HG03025 (cell line): ENCODE measurements at regions not wholly inside any gene's neighbourhood (a gene's known extent, or its start where the extent isn't known, plus 50 kb on each side); places are given as distances from the start of the nearest gene placed in this dataset.

Experiments used
- ATAC-seq: cut with Tn5 transposase; IDR thresholded peaks from one replicate; pipeline ENCODE4 v1.9.1; 2021; ENCODE audit warnings: mild to moderate bottlenecking, moderate library complexity; ENCODE audit not compliant: unreplicated experiment, low FRiP score

GRCh38 chr2:19527771-19528170 is 169.3 kb upstream of the OSR1 start:
- ATAC-seq = no peak

- ATAC-seq = no peak
Observed at GRCh38 chr2:19525313-19525712, 166.9 kb upstream of the OSR1 start.

- no peak for ATAC-seq
Observed at GRCh38 chr2:19519045-19519444, 160.6 kb upstream of the OSR1 start.

- no peak for ATAC-seq
Observed at GRCh38 chr2:19507137-19507536, 148.7 kb upstream of the OSR1 start.

GRCh38 chr2:19505199-19506136 is 147.0 kb upstream of the OSR1 start:
- no peak for ATAC-seq

GRCh38 chr2:19504400-19505198 is 146.2 kb upstream of the OSR1 start:
- ATAC-seq = no peak

- no peak for ATAC-seq
Observed at GRCh38 chr2:19503915-19504314, 145.5 kb upstream of the OSR1 start.

- ATAC-seq = no peak
Observed at GRCh38 chr2:19503406-19503805, 145.0 kb upstream of the OSR1 start.

GRCh38 chr2:19500126-19500525 is 141.7 kb upstream of the OSR1 start:
- no peak for ATAC-seq

GRCh38 chr2:19496646-19497045 is 138.2 kb upstream of the OSR1 start:
- ATAC-seq = no peak

GRCh38 chr2:19494241-19494640 is 135.8 kb upstream of the OSR1 start:
- ATAC-seq = no peak

- ATAC-seq = no peak
Observed at GRCh38 chr2:19491796-19492195, 133.4 kb upstream of the OSR1 start.

GRCh38 chr2:19490846-19491435 is 132.5 kb upstream of the OSR1 start:
- ATAC-seq = no peak

- peak; percentile 79 for ATAC-seq
Observed at GRCh38 chr2:19488009-19488691, 129.7 kb upstream of the OSR1 start.

- ATAC-seq = no peak
Observed at GRCh38 chr2:19484736-19485135, 126.3 kb upstream of the OSR1 start.

- no peak for ATAC-seq
Observed at GRCh38 chr2:19480673-19481072, 122.2 kb upstream of the OSR1 start.

GRCh38 chr2:19479666-19480065 is 121.2 kb upstream of the OSR1 start:
- no peak for ATAC-seq

- no peak for ATAC-seq
Observed at GRCh38 chr2:19478409-19478808, 120.0 kb upstream of the OSR1 start.

- no peak for ATAC-seq
Observed at GRCh38 chr2:19476327-19476726, 117.9 kb upstream of the OSR1 start.

GRCh38 chr2:19474128-19474527 is 115.7 kb upstream of the OSR1 start:
- ATAC-seq = peak; percentile 90

- ATAC-seq = no peak
Observed at GRCh38 chr2:19473350-19473749, 114.9 kb upstream of the OSR1 start.
